Nephron progenitor cell (in vitro differentiated cells): ENCODE measurements at regions not wholly inside any gene's neighbourhood (a gene's known extent, or its start where the extent isn't known, plus 50 kb on each side); places are given as distances from the start of the nearest gene placed in this dataset.

ENCODE experiments used
- DNase-seq: peaks from one replicate; pipeline ENCODE4 v3.0.0; 2021
- H3K27ac Mint-ChIP-seq: 2 replicates; pipeline ENCODE4 v1.8.0; 2021; ENCODE audit warnings: mild to moderate bottlenecking, moderate library complexity, mixed read lengths
- H3K27me3 Mint-ChIP-seq: 2 replicates; pipeline ENCODE4 v1.8.0; 2021; ENCODE audit warnings: mild to moderate bottlenecking, low read depth, mixed read lengths; ENCODE audit not compliant: poor library complexity
- H3K36me3 Mint-ChIP-seq: 2 replicates; pipeline ENCODE4 v1.8.0; 2021; ENCODE audit warnings: low read depth, mixed read lengths
- H3K4me1 Mint-ChIP-seq: 2 replicates; pipeline ENCODE4 v1.8.0; 2021; ENCODE audit warnings: mixed read lengths
- H3K4me3 Mint-ChIP-seq: 2 replicates; pipeline ENCODE4 v1.8.0; 2021; ENCODE audit warnings: mild to moderate bottlenecking, moderate library complexity, mixed read lengths
- H3K9me3 Mint-ChIP-seq: 2 replicates; pipeline ENCODE4 v1.8.0; 2021; ENCODE audit warnings: mild to moderate bottlenecking, moderate library complexity, mixed read lengths
- CTCF ChIP-seq: fragments of 200-600 bp; sonication (generic); IDR thresholded peaks from 2 replicates; pipeline ENCODE4 v1.5.0; 2021; ENCODE audit warnings: antibody characterized with exemption

DNA sequence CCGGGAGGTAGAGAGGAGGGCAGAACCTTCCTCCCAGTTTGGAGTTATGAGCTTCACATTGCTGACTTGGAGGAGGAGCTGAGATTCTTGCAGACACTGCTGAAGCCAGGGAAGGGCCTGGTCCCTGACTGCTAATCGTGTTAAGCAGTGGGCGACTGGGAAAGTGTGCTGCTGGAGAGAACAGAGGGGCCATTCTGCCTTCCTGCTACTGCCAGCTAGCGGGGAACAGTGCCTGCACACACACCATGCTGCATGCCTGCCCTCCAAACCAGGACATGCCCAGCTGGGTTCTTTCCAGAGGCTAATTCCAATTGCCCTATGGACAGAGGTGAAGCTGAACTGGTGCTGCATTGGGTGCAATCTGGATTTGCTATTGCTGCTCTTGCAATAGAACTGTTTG is 281.4 kb downstream of the AJAP1 start:
- no peak for TF ChIP-seq CTCF
- Mint-ChIP-seq H3K4me1 (peaks cover 5% of the 10 kb centered on the region), H3K9me3 (peaks cover 10% of the 10 kb centered on the region), H3K27ac (no peak overlapping the region), H3K36me3 (no peaks in the 10 kb centered on the region), H3K27me3 (peaks cover 10% of the 10 kb centered on the region), H3K4me3 (no peak overlapping the region)
- DNase-seq, result no peak

DNA sequence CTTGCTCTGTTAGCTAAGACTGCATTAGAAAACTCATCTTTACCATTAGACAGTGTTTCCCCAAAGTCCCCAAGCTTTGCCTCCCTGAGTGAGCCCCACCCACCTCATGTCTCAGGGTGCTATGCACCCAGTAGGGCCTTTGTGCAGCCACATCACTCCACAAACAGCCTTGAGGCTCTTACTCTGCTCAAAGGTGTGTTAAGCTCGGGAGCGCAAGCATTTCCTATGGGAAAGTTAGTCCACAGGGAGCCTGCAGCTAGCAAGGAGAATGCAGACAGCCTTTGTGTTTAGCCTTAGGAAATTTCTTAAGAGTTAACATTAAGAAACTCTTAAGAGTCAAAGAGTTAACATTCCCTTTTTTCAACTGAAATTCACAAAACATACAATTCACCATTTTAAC is 278.8 kb downstream of the AJAP1 start:
- no peak for TF ChIP-seq CTCF
- Mint-ChIP-seq H3K27me3 (peaks cover 15% of the 10 kb centered on the region), H3K36me3 (no peaks in the 10 kb centered on the region), H3K4me1 (peaks cover 9% of the 10 kb centered on the region), H3K4me3 (no peak overlapping the region), H3K9me3 (no peaks in the 10 kb centered on the region), H3K27ac (no peak overlapping the region)
- DNase-seq, result no peak

- H3K27ac Mint-ChIP-seq, result no peak overlapping the region
- TF ChIP-seq CTCF, result no peak
- H3K4me1 Mint-ChIP-seq, result peaks cover 9% of the 10 kb centered on the region
- no peaks in the 10 kb centered on the region for H3K36me3 Mint-ChIP-seq
- no peak overlapping the region for H3K4me3 Mint-ChIP-seq
- DNase-seq, result no peak
- H3K27me3 Mint-ChIP-seq, result peaks cover 15% of the 10 kb centered on the region
- H3K9me3 Mint-ChIP-seq, result no peaks in the 10 kb centered on the region
Measured at GRCh38 chr1:4932311-4933030, 278.1 kb downstream of the AJAP1 start.

GRCh38 chr1:4931486-4931885 is 277.1 kb downstream of the AJAP1 start:
- Mint-ChIP-seq H3K27me3 (peaks cover 9% of the 10 kb centered on the region), H3K4me3 (no peak overlapping the region), H3K27ac (no peak overlapping the region), H3K36me3 (no peaks in the 10 kb centered on the region), H3K4me1 (peaks cover 9% of the 10 kb centered on the region), H3K9me3 (no peaks in the 10 kb centered on the region)
- TF ChIP-seq CTCF, result no peak
- DNase-seq, result no peak

- Mint-ChIP-seq H3K4me3 (no peak overlapping the region), H3K4me1 (peaks cover 9% of the 10 kb centered on the region), H3K9me3 (no peaks in the 10 kb centered on the region), H3K36me3 (no peaks in the 10 kb centered on the region), H3K27ac (no peak overlapping the region), H3K27me3 (peaks cover 5% of the 10 kb centered on the region)
- DNase-seq, result no peak
- no peak for TF ChIP-seq CTCF
Measured at GRCh38 chr1:4928186-4928585, 273.8 kb downstream of the AJAP1 start.

DNA sequence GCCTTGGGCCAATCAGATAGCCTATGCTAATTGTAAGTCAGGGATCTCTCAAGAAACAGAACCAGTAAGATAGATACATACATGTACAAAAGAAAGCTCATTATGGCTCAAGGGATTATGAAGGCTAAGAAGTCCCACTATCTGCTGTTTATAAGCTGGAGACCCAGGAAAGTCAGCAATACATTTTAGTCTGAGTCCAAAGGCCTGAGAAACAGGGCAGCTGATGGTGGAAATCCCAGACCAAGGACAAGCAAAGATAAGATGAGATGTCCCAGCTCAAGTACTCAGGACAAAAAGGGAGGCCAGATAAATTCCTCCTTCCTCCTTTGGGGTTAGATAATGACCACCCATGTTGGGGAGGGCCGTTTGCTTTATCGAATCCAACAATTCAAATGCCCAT is 269.9 kb downstream of the AJAP1 start:
- Mint-ChIP-seq H3K27me3 (no peaks in the 10 kb centered on the region), H3K4me1 (no peaks in the 10 kb centered on the region), H3K4me3 (no peak overlapping the region), H3K36me3 (peaks cover 9% of the 10 kb centered on the region), H3K27ac (no peak overlapping the region), H3K9me3 (peaks cover 19% of the 10 kb centered on the region)
- no peak for DNase-seq
- TF ChIP-seq CTCF, result no peak
